Activated CD8-positive, alpha-beta memory T cell treated with anti-CD3 and anti-CD28 coated beads, Interleukin-2, amount 50 U/mL, for 24 hours (primary cell): ENCODE measurements at regions not wholly inside any gene's neighbourhood (a gene's known extent, or its start where the extent isn't known, plus 50 kb on each side); places are given as distances from the start of the nearest gene placed in this dataset.

Source experiments
- DNase-seq: peaks from one replicate; pipeline ENCODE4 v3.0.0-alpha.2; 2020; ENCODE audit errors: extremely low read depth

DNA sequence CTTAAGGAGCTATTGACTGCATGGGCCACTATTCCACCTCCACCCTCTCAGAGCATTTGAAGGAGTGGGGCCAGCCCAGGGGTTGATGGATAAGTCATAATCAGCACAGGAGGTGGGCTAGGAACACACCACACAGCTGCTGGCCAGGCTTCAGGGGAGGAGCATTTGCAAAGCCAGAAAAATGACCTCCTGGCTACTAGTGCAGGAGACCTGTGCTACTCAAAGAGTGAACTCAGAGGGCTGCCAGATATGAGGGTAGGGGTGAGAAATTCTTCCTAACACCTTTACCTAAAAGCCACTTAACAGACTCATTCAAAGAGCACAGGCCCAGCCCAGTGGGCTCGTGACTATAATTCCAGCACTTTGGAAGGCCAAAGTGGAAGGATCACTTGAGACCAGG lies 210.8 kb downstream of the TBXT start:
- DNase-seq = no peak

DNA sequence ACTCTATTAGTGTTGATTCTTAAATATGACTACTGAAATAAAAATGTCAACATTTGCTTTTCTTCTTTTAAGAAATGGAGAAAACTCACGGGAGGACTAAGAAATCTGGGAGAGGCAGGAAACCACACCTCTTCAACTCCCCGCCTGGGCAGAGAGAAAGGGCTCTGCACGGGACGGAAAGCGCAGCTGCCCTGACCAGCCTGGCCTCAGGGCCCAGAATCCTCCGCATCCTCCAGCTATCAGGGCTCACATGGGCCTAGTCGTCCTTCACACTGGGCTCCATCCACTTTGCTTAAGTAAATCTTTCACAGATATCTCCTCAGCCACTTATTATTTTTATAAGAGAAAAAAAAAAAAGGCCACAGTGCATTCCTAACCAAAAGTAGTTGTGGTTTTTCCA lies 215.1 kb downstream of the TBXT start:
- no peak for DNase-seq

DNA sequence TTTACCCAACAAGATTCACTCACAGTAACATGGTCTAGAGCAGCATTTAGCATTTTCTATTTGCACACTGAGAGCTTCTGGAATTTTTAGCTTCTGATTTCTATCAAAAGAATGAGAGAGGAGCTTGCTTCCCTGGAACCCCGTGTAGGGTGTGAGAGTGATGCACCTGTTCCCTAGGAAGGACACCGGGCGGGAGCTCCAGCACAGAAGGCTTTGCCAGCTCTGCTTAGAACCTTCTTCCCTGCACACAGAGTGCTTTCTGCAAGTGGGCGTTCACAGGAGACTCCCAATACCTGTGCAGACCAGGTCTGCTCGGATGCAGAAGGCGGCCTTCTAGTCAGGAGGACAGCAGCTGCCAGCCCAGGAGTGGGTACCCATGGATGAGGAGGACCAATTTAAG lies 217.3 kb downstream of the TBXT start:
- DNase-seq = no peak

DNA sequence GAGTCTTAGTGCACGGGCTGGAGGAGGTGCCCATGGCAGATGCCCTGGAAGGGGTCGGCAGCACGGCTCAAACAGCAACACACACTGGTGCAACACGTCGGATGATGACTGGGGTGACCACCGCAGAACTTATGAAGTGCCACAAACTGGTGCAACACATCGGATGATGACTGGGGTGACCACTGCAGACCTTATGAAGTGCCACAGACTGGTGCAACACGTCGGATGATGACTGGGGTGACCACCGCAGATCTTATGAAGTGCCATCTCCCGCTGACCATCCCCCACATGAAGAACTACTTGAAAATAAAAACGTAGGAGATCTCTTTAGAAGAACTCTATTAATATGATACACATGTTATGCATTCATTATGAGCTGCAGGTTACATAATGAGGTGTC lies 218.3 kb downstream of the TBXT start:
- no peak for DNase-seq

DNA sequence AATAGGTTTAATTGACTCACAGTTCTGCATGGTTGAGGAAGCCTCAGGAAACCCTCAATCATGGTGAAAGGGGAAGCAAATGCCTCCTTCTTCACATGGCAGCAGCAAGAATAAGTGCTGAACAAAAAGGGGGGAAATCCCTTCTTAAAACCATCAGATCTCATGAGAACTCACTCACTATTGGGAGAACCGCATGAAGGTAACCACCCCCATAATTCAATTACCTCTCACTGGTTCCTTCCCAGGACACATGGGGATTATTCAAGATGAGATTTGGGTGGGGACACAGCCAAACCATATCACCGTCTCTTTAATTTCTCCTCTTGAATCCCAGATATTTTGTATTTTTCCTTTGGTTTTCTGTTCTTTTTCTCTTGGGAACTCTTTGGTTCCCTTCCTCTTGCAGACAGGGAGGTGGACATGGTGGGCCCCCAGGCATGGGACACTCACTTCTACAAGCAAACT lies 223.6 kb downstream of the TBXT start:
- no peak for DNase-seq

DNA sequence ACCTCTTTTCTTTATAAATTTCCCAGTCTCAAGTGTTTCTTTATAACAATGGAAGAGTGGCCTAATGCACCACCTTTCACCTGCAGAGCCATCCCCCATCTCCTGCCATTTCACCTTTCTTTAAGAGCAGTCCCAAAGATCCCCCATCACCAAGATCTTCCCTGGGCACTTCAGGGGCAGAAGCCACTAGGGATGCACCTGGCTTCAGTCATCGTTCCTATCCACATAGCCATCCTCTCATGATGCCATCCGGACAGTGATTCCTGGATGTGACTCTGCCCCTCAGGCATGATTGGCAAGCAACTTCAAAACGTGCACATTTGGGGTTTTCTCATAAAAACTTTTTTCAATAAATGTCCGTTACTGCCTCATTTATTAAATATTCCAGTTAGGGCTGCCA lies 225.9 kb downstream of the TBXT start:
- DNase-seq = no peak

DNA sequence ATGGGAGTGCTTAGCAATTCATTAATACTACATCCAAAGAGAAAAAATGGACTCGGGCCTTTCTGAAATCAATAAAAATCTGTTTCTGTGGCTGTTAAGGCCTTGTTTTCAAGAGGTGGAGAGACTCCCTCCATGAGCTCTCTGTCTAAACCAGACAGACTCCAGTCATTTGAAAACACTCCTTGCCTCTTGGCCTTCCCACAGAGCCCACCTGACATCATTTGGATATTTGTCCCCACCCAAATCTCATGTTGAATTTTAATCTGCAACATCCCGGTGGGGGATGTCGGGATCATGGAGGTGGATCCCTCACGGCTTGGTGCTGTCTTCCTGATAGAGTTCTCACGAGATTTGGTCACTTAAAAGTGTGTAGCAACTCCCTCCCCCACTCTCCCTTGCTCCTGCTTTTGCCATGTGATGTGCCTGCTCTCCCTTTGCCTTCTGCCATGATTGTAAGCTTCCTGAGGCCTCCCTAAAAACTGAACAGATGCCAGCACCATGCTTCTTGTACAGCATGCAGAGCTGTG lies 226.3 kb downstream of the TBXT start:
- no peak for DNase-seq

DNA sequence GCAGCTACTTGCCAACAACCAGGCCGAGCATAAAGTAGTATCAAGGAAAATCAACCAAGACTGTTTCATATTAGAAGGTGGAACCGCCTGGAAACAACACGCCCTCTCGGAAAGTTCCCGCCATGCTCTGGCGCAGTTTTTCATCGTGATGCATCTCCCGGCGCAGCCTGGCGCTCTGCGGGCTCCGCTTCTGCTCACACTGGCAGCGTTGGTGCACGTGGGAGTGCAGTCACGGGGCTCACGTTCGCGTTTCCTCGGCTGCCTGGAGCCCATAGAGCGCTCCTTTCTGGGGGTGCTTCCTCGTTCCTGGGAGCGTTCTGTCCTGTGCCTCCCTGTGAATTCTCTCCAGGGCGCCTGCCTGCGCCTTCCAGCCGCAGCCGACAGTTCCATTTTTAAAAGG lies 227.3 kb downstream of the TBXT start:
- DNase-seq = no peak

DNA sequence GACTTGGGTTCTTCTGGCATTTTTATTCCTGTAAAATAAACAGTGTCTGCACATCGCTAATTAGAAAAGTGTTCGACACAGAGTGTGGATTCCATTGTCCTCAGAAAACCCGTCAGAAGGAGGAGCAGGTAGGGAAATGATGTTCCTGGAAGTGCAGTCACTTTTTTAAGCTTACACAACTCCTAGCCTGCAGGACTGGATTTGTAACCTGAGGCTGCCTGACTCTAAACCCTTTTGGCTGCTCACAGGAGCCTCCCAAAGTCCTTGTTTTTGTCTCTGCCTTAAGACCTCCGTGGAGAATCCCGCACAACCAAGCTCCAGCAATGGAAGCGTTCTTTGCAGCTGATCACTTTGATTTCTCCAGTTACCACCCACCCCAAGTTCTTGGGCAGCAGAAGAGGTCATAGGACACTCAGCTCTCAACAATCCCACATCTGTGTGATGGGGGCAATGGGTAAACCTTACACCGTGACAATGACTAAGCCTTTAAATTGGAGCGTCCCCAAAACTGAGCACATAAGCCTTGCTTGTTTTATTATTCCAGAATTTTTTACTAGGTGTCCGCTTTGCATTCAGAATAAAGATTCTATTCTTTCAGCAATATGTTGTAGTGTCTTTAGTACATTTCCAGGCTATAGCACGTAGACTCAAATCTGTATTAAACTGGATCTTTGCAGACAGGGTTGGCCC lies 227.9 kb downstream of the TBXT start:
- no peak for DNase-seq

DNA sequence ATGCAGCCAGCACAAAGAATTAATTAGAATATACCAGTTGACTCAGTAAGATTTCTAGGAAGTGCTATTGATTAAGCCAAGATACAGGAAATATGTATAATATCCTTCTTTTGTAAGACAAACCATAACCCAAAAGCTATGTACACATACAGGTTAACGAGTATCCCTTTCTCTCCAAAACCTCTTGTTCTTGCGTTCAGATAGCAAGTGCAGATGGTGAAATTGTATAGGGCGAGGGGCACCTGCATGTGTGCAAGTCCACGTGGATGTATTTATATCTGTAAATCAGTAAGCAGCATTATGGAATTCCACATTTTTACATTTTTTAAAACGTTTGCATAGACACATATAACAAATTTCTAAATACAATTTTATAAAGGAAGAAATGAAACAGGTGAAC lies 228.6 kb downstream of the TBXT start:
- no peak for DNase-seq

DNA sequence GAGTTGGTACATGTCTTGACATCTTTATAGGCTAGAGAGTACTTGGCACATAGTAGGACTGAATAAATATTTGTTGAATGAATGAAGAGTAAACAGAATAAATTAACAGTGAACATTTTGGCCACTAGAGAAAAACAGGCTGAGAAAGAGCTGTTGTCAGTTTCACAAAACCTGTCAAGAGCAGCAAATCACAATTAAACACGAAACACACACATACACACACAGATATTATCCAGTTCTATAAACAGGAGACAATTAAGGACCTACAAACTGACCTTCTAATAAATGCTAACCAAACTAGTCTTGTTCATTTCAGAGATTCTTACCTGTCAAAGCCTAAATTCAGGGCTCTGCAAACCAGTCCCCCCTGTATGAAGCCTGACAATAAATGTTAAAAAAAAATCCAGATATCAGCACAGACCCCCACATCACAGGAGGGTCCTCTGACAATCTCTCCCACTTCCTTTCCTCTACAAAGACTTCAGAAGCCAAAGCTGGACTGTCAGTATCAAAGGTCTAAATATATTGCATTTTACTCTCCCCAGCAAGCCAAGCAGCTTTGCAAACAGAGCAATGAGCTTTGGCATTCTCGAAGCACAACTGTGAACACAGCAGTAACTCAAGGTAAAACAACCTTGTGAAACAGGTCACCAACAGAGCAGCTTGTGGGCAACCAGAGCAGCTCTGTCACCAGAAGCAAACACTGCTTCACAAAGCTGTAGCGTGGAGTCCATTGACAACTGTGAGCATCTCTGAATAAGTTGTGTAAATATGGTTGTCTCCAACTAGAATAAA lies 229.9 kb downstream of the TBXT start:
- no peak for DNase-seq

DNA sequence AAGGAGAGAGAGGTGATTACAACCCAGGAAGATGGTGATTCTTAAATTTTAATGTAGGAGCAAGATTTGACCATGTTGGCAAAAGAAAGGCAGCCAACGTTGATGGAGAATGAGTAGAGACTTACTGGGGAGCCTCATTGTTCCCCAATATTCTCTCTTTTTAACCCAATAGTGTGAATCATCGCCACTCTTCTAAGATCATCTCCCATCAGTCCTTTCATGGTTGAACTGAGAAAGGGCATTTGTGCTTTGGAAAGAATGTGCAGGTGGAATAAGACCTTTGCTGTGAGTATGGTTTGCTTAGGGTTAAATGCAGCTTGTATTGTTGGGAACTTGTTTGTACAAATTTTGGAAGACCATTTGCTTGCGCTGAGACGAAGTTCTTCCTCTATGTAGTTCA lies 231.0 kb downstream of the TBXT start:
- DNase-seq = no peak

DNA sequence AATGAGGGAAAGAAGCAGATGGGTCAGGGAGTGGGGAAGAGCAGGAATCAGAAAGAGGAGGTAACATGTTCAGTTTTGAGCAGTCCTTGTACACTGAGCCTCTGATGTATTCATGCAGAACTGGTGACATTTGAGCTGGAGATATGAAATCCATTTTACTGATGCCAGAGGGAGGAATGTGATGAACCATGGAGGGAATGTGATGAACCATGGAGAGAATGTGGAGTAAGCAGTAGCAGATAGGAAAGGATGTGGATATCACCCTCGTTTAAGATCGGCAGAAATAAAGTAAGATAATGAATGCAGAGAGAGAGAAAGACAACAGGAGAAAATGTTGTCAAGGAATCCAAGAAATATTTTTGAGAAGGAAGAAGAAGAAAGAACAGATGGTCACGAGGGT lies 231.6 kb downstream of the TBXT start:
- no peak for DNase-seq

DNA sequence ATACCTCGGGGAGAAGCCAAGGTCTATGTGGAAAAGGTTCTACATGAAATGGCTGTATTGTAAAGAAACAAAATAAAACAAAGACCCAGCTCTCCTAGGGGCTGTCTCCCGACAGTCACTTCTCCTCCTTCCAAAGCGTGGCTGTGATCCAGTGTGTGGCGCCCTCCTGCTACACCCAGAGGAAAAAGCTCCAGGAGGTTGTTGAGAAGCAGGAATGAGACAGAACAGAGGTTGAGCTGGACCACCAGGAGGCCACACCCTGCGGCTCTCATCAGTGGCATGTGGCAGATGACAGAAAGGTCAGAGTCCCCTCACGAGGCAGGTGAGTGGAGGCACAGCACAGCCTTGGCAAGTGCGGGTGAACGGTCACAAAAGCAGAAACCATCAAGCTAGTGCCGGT lies 236.0 kb downstream of the TBXT start:
- DNase-seq = no peak

DNA sequence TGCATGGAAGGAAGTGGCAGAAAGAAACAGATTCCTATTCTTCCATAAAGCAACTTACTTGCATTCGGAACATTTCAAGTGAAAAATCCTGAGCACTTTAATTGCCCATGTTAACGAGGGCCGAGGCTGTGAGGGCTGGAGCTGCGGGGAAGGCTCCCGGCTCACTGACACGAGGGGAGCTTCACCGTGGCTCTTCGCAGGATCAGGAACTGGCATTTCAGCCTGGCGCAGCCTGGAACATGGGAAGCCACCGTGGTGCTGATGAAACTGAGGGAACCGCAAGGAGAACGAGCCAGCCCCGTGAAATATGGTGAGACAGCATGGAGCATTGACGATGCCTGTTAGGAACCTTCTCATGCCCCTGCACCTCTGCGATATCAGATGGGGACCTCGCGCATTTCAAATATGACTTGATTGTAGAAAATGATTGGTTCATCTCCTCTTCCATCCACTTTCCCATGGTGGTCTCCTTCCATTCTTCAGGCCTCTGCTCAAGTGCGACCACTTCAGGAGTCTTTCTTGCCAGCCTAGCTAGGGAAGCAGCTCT lies 236.9 kb downstream of the TBXT start:
- no peak for DNase-seq

DNA sequence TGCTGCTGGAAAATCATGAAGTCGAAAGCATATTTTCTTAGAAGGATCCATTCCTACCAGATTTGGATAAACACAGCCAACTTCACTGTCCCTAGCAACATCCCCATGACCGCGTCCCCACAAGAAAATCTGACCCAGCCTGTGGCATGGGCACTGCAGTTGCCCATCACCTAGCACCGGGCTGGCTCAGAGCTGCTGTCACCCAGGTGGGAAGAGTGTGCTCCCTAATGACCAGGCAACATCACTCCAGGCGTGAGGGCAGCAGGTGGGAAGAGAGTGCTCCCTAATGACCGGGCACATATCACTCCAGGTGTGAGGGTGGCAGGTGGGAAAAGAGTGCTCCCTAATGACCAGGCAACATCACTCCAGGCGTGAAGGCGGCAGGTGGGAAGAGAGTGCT lies 238.0 kb downstream of the TBXT start:
- no peak for DNase-seq

DNA sequence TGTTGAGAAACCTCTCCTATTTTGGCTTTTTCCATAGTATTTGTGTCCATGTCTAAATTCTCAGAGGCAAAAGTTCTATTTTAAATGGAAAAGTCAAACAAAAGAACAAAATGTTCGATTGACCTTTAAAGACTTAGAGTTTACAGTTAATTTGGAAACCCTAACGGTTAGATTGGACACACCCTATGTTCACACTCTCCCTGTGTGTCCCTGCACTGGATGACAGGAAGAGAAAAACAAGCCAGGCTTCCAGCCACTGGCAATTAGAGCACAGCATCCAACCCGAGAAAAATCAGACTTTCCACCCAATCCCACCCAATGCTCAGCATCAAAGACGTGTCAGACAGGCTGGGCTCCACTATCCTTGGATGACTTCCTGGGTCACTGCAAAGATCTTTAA lies 241.3 kb downstream of the TBXT start:
- no peak for DNase-seq

DNA sequence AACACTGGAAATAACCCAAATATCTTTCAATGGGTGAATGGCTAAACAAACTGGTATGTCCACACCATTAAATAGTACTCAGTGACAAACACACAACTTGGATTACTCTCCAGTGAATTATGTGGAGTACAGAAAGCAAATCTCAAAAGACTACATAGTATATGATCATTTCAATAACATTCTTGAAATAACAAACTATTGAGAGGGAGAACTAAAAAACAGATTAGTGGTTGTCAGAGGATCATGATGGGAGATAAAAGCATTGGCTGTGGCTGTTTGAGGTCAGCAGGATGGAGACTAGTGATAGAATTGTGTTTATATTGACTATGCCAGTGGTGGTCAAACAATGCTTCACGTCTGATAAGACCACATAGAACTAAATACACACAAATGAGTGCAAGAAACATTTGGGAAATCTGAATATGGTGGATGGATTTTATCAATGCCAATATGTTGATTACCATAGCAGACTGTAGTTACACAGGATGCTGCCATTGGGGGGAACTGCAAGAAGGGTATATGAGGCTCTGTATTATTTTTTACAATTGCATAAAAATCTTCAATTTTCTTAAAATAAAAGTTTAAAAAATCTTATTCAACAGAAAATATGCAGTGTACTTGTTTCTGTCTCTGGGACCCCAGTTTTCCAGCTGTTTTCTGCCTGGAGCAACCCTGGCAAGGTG lies 242.0 kb downstream of the TBXT start:
- DNase-seq = no peak

DNA sequence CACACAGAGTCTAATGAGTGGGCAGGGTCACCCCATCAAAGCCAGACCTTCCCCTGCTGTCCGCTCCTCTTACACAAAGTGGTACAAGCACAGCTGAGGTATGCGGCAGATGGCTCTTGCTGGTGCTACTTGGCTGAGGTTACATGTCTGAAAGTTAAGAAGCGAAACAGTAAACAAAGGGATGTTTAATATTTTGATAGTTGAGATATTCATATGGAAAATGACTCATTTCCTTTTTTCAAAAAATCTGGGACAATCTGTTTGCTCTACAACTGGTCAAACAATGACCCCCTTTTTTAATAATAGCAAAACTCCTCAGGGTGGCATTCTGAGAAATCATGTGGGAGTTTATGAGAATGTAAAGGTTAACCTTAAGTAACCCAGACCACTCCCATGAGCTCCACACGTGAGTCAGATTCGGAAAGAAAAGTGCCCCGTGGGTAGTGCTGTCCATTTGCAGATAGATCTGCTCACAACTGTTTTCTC lies 245.3 kb downstream of the TBXT start:
- no peak for DNase-seq

DNA sequence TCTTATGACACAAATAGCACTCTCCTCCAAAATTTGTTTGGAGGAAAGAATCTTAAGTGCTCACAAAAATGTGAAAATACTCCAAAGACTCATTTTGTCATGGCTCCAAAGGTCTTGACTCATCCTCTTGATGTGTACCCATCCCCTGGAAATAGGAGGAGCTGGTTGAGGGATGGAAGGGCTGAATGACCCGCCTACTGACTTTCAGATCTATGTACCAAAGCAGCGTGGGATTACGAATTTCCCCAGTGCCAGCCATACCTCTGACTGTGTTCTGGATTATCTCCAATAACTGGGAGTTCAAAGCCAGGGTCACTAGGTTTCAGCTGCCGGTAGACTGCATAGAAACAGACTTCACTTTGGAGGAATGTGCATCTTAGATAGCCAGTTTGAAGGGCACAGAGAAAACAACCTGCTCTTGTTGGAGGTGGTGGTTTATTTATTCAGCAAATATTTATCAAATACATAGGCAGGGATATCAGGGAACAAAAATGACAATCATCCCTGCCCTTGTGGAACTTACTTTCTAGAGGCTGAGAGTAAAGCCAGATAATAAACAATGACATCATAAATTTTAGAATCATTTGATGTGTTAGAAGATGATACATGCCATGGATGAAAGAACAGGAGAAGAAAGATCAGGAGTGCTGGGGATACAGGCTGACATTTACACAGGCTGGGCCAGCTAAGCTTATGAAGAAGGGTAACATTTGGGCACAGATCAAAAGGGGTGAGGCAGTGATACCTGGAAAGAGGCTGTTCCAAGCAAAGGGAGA lies 246.6 kb downstream of the TBXT start:
- DNase-seq = no peak

DNA sequence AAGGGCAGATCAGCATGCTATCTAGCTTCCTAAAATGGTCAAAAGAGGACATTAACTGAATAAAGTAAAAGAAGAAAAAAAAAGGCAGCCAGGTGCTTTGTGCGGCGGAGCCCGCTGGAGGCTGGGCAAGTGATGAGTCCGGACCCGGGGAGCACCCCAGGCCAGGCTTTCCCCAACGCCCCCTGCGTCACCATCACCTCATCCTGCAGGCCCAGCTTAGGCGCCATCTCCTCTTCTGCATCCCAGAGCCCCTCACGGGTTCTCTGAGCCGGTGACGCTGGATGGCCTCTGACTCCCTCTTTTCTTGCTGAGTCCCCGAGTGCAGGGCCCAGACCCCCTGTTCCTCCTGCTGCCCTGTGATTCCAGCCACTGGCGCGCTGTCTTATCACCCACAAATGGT lies 250.1 kb downstream of the TBXT start:
- no peak for DNase-seq
